Osteoblast (primary cell): ENCODE measurements at regions not wholly inside any gene's neighbourhood (a gene's known extent, or its start where the extent isn't known, plus 50 kb on each side); places are given as distances from the start of the nearest gene placed in this dataset.

Experiments
- DNase-seq: peaks from one replicate; pipeline ENCODE4 v3.0.0; 2011; ENCODE audit warnings: low spot score, mixed read lengths; ENCODE audit not compliant: insufficient read length; ENCODE audit errors: missing footprints
- H2AFZ ChIP-seq: 2 replicates; pipeline ENCODE4 v1.6.0; 2011; ENCODE audit warnings: mild to moderate bottlenecking, low read length
- H3K27ac ChIP-seq: 2 replicates; pipeline ENCODE4 v1.5.1; 2011; ENCODE audit warnings: mild to moderate bottlenecking, low read depth, low read length, moderate library complexity
- H3K27me3 ChIP-seq: 2 replicates; pipeline ENCODE4 v1.6.0; 2012; ENCODE audit warnings: mild to moderate bottlenecking, control low read depth, inconsistent platforms, low read length, moderate library complexity; ENCODE audit not compliant: insufficient read depth
- H3K36me3 ChIP-seq: 2 replicates; pipeline ENCODE4 v1.5.1; 2011; ENCODE audit warnings: mild to moderate bottlenecking, low read length, control low read depth, moderate library complexity; ENCODE audit not compliant: insufficient read depth
- H3K4me1 ChIP-seq: 2 replicates; pipeline ENCODE4 v1.5.1; 2011; ENCODE audit warnings: mild to moderate bottlenecking, low read length, control low read depth, moderate library complexity; ENCODE audit not compliant: insufficient read depth
- H3K4me2 ChIP-seq: 2 replicates; pipeline ENCODE4 v1.6.0; 2011; ENCODE audit warnings: mild to moderate bottlenecking, low read length; ENCODE audit not compliant: insufficient read depth
- H3K4me3 ChIP-seq: fragments of 200-600 bp; sonication (generic); 3 replicates; pipeline ENCODE4 v1.5.1; 2012; ENCODE audit warnings: mild to moderate bottlenecking, low read length, inconsistent platforms; ENCODE audit not compliant: insufficient read depth
- H3K79me2 ChIP-seq: 2 replicates; pipeline ENCODE4 v1.6.0; 2012; ENCODE audit warnings: mild to moderate bottlenecking, low read length, control low read depth, inconsistent platforms; ENCODE audit not compliant: insufficient read depth
- H3K9me3 ChIP-seq: 2 replicates; pipeline ENCODE4 v1.5.1; 2011; ENCODE audit warnings: low read depth, low read length, control low read depth
- H4K20me1 ChIP-seq: 2 replicates; pipeline ENCODE4 v1.6.0; 2012; ENCODE audit warnings: mild to moderate bottlenecking, low read length, control low read depth; ENCODE audit not compliant: insufficient read depth
- TF ChIP-seq, protein P1 (sequence below): IDR thresholded peaks from 2 replicates; pipeline ENCODE4 v1.5.1; 2011; ENCODE audit warnings: mild to moderate bottlenecking, low read depth, low read length, moderate library complexity; ENCODE audit errors: extremely low read depth

DNA sequence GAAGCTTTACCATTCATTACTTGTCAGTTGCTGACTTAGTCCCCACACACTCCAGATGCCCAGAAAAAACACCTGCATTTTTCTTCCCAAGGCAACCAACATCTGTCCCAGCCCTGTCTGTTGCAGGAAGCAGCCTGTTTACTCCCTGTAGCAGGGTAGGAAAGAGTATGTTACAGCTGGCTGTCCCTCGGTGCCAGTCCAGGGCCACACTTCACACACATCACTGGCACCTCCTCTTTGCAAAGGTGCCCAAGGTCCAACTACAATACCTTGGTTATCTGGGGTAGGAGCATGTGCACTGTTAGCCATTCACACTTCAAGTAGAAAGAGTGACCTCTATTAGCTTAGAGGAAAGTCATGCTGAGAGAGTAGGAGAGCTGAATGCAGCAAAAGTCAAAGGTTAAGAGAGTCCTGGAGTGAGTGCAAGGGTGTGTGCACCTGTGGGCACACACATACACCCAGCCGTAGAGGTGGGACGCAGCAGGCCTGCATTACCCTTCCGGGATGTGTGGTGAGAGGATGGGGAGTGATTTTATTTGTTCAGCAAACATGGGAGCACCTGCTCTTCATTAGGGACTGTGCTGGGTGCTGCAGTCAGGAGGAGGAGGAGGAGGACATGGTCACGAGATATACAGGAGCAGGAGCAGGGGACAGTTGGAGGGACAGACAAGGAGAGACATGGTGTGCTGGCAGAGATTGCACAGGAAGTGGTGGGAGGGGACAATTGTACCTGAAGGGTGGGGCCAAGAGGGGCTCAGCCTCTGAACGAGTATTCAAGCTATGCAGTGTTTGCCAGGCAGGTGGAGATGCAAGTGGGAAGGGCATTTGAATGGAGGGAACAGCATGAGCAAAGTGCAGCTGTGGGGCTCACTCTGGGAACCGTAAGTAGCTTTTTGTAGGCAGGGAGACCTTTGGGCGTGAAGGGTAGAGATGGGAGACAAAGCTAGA is 69.8 kb downstream of the TSN start:
- H3K79me2 ChIP-seq, result no peaks in the 10 kb centered on the region
- H3K9me3 ChIP-seq, result no peaks in the 10 kb centered on the region
- H2AFZ ChIP-seq, result no peak overlapping the region
- H3K27me3 ChIP-seq, result no peaks in the 10 kb centered on the region
- TF ChIP-seq, protein P1, sequence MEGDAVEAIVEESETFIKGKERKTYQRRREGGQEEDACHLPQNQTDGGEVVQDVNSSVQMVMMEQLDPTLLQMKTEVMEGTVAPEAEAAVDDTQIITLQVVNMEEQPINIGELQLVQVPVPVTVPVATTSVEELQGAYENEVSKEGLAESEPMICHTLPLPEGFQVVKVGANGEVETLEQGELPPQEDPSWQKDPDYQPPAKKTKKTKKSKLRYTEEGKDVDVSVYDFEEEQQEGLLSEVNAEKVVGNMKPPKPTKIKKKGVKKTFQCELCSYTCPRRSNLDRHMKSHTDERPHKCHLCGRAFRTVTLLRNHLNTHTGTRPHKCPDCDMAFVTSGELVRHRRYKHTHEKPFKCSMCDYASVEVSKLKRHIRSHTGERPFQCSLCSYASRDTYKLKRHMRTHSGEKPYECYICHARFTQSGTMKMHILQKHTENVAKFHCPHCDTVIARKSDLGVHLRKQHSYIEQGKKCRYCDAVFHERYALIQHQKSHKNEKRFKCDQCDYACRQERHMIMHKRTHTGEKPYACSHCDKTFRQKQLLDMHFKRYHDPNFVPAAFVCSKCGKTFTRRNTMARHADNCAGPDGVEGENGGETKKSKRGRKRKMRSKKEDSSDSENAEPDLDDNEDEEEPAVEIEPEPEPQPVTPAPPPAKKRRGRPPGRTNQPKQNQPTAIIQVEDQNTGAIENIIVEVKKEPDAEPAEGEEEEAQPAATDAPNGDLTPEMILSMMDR, result no peak
- no peak for DNase-seq
- no peaks in the 10 kb centered on the region for H4K20me1 ChIP-seq
- H3K4me3 ChIP-seq, result no peak overlapping the region
- no peak overlapping the region for H3K27ac ChIP-seq
- H3K4me1 ChIP-seq, result no peaks in the 10 kb centered on the region
- H3K36me3 ChIP-seq, result no peaks in the 10 kb centered on the region
- no peak overlapping the region for H3K4me2 ChIP-seq

GRCh38 chr2:121826036-121826435 is 70.6 kb downstream of the TSN start:
- Histone ChIP-seq H3K4me1 (no peaks in the 10 kb centered on the region), H3K27ac (no peak overlapping the region), H3K79me2 (no peaks in the 10 kb centered on the region), H3K9me3 (no peaks in the 10 kb centered on the region), H3K4me3 (no peak overlapping the region), H2AFZ (no peak overlapping the region), H3K36me3 (no peaks in the 10 kb centered on the region), H4K20me1 (no peaks in the 10 kb centered on the region), H3K4me2 (no peak overlapping the region), H3K27me3 (no peaks in the 10 kb centered on the region)
- DNase-seq, result no peak
- TF ChIP-seq, protein P1, result no peak

GRCh38 chr2:121828281-121828731 is 72.9 kb downstream of the TSN start:
- no peaks in the 10 kb centered on the region for H3K27me3 ChIP-seq
- DNase-seq, result no peak
- H3K79me2 ChIP-seq, result no peaks in the 10 kb centered on the region
- H2AFZ ChIP-seq, result no peak overlapping the region
- H3K9me3 ChIP-seq, result no peaks in the 10 kb centered on the region
- no peaks in the 10 kb centered on the region for H3K4me1 ChIP-seq
- no peaks in the 10 kb centered on the region for H3K36me3 ChIP-seq
- H3K4me3 ChIP-seq, result no peak overlapping the region
- no peaks in the 10 kb centered on the region for H4K20me1 ChIP-seq
- no peak overlapping the region for H3K27ac ChIP-seq
- no peak overlapping the region for H3K4me2 ChIP-seq
- TF ChIP-seq, protein P1, result no peak

DNA sequence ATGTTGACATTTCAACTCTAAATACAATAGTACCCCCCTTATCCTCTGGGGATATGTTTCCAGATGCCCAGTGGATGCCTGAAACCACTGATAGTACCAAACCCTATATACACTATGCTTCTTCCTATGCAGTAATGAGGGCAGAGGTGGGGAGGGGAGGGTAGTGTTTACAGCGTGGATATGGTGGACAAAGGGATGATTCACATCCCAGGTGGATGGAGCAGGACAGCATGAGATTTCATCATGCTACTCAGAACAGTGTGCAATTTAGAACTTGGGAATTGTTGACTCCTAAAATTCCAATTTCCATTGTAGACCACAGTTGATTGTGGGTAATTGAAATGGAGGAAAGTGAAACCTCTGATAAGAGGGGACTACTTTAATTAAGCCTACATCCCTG is 75.4 kb downstream of the TSN start:
- no peaks in the 10 kb centered on the region for H3K79me2 ChIP-seq
- H4K20me1 ChIP-seq, result no peaks in the 10 kb centered on the region
- H3K4me2 ChIP-seq, result no peak overlapping the region
- no peak overlapping the region for H2AFZ ChIP-seq
- TF ChIP-seq, protein P1, result no peak
- H3K36me3 ChIP-seq, result no peaks in the 10 kb centered on the region
- DNase-seq, result no peak
- no peak overlapping the region for H3K27ac ChIP-seq
- H3K4me3 ChIP-seq, result no peak overlapping the region
- no peaks in the 10 kb centered on the region for H3K27me3 ChIP-seq
- no peaks in the 10 kb centered on the region for H3K9me3 ChIP-seq
- H3K4me1 ChIP-seq, result no peaks in the 10 kb centered on the region
